ENCODE measurements at regions not wholly inside any gene's neighbourhood (a gene's known extent, or its start where the extent isn't known, plus 50 kb on each side); places are given as distances from the start of the nearest gene placed in this dataset.

DNA sequence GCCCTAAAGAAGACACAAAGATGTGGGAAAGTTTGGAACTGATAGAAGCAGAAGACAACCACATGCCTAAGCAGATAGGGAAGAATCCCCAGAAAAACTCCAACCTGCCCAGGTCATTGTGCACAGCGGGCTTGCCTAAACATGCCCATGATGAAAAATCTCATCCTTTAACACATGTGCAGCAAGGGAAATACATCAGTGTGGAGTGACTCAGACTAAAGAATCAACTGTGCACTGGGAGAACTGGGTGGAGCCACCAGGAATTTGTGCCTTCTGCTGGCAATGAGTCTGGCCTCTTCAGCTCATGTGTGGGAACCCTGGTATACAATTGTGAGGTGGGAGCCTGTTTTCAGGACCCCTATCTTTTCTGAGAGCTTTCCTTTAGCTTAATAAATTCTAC is 398.5 kb downstream of the FSCB start:
- TF ChIP-seq CTCF (IDR thresholded peaks at IDR 0.05) (no peak), POLR2A (IDR thresholded peaks at IDR 0.05) (no peak)
